ENCODE measurements at regions not wholly inside any gene's neighbourhood (a gene's known extent, or its start where the extent isn't known, plus 50 kb on each side); places are given as distances from the start of the nearest gene placed in this dataset.

GRCh38 chr7:46059308-46060020 lies 138.4 kb upstream of the IGFBP3 start:
- H4K20me1 ChIP-seq (ENCODE audit: insufficient read depth) = no peaks in the 10 kb centered on the region
- H3K4me3 ChIP-seq (IDR thresholded peaks at IDR 0.05; ENCODE audit: insufficient read depth, low read depth, low read length) = no peak overlapping the region
- H3K4me2 ChIP-seq = no peak overlapping the region
- H3K9ac ChIP-seq = no peak overlapping the region
- no peaks in the 10 kb centered on the region for H3K4me1 ChIP-seq (ENCODE audit: low read depth, poor library complexity, severe bottlenecking)
- no peaks in the 10 kb centered on the region for H3K36me3 ChIP-seq (ENCODE audit: insufficient read depth)
- H2AFZ ChIP-seq (ENCODE audit: low read depth) = no peak overlapping the region
- no peak overlapping the region for H3K27ac ChIP-seq
- TF ChIP-seq, protein P1, sequence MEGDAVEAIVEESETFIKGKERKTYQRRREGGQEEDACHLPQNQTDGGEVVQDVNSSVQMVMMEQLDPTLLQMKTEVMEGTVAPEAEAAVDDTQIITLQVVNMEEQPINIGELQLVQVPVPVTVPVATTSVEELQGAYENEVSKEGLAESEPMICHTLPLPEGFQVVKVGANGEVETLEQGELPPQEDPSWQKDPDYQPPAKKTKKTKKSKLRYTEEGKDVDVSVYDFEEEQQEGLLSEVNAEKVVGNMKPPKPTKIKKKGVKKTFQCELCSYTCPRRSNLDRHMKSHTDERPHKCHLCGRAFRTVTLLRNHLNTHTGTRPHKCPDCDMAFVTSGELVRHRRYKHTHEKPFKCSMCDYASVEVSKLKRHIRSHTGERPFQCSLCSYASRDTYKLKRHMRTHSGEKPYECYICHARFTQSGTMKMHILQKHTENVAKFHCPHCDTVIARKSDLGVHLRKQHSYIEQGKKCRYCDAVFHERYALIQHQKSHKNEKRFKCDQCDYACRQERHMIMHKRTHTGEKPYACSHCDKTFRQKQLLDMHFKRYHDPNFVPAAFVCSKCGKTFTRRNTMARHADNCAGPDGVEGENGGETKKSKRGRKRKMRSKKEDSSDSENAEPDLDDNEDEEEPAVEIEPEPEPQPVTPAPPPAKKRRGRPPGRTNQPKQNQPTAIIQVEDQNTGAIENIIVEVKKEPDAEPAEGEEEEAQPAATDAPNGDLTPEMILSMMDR (conservative IDR thresholded peaks at IDR 0.05; ENCODE audit: low read depth, low read length) = no peak
- H3K27me3 ChIP-seq (ENCODE audit: insufficient read depth, low read depth) = no peaks in the 10 kb centered on the region
- no peaks in the 10 kb centered on the region for H3K79me2 ChIP-seq (ENCODE audit: insufficient read depth, low read depth)

GRCh38 chr7:46058086-46058823 lies 137.2 kb upstream of the IGFBP3 start:
- H2AFZ ChIP-seq (ENCODE audit: low read depth) = no peak overlapping the region
- no peaks in the 10 kb centered on the region for H3K4me1 ChIP-seq (ENCODE audit: low read depth, poor library complexity, severe bottlenecking)
- no peaks in the 10 kb centered on the region for H3K79me2 ChIP-seq (ENCODE audit: insufficient read depth, low read depth)
- H4K20me1 ChIP-seq (ENCODE audit: insufficient read depth) = no peaks in the 10 kb centered on the region
- no peaks in the 10 kb centered on the region for H3K36me3 ChIP-seq (ENCODE audit: insufficient read depth)
- TF ChIP-seq, protein P1 (conservative IDR thresholded peaks at IDR 0.05; ENCODE audit: low read depth, low read length) = no peak
- no peak overlapping the region for H3K4me2 ChIP-seq
- no peaks in the 10 kb centered on the region for H3K27me3 ChIP-seq (ENCODE audit: insufficient read depth, low read depth)
- H3K27ac ChIP-seq = no peak overlapping the region
- H3K4me3 ChIP-seq (IDR thresholded peaks at IDR 0.05; ENCODE audit: insufficient read depth, low read depth, low read length) = no peak overlapping the region
- no peak overlapping the region for H3K9ac ChIP-seq

DNA sequence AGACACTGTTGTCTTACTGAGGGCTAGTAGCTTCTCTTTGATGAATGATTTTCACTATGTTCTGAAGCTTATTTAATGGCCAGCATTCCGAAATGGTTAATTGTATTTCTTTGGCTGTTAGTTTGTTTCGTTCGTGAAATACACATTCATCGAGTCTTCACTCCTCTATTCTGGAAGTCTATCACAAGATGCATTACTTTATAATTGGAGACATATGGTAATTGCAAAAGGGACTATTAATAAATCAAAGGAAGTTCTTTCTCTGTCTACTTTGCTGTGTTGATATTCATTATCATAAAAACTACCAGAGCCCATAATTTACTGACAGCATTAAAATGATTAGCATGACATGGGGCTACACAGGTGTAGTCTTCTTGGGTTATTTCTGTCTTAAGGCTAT lies 133.8 kb upstream of the IGFBP3 start:
- TF ChIP-seq, protein P1 (conservative IDR thresholded peaks at IDR 0.05; ENCODE audit: low read depth, low read length) = no peak
- no peak overlapping the region for H3K4me3 ChIP-seq (IDR thresholded peaks at IDR 0.05; ENCODE audit: insufficient read depth, low read depth, low read length)
- H3K79me2 ChIP-seq (ENCODE audit: insufficient read depth, low read depth) = no peaks in the 10 kb centered on the region
- H2AFZ ChIP-seq (ENCODE audit: low read depth) = no peak overlapping the region
- H3K4me2 ChIP-seq = no peak overlapping the region
- no peaks in the 10 kb centered on the region for H3K36me3 ChIP-seq (ENCODE audit: insufficient read depth)
- H3K4me1 ChIP-seq (ENCODE audit: low read depth, poor library complexity, severe bottlenecking) = no peaks in the 10 kb centered on the region
- H3K27me3 ChIP-seq (ENCODE audit: insufficient read depth, low read depth) = no peaks in the 10 kb centered on the region
- no peak overlapping the region for H3K9ac ChIP-seq
- H3K27ac ChIP-seq = no peak overlapping the region
- H4K20me1 ChIP-seq (ENCODE audit: insufficient read depth) = no peaks in the 10 kb centered on the region

- no peak overlapping the region for H3K4me2 ChIP-seq
- H3K36me3 ChIP-seq (ENCODE audit: insufficient read depth) = no peaks in the 10 kb centered on the region
- no peak overlapping the region for H3K4me3 ChIP-seq (IDR thresholded peaks at IDR 0.05; ENCODE audit: insufficient read depth, low read depth, low read length)
- no peak overlapping the region for H3K27ac ChIP-seq
- no peaks in the 10 kb centered on the region for H3K27me3 ChIP-seq (ENCODE audit: insufficient read depth, low read depth)
- no peaks in the 10 kb centered on the region for H3K4me1 ChIP-seq (ENCODE audit: low read depth, poor library complexity, severe bottlenecking)
- H4K20me1 ChIP-seq (ENCODE audit: insufficient read depth) = no peaks in the 10 kb centered on the region
- H3K9ac ChIP-seq = no peak overlapping the region
- H2AFZ ChIP-seq (ENCODE audit: low read depth) = no peak overlapping the region
- no peaks in the 10 kb centered on the region for H3K79me2 ChIP-seq (ENCODE audit: insufficient read depth, low read depth)
- TF ChIP-seq, protein P1 (conservative IDR thresholded peaks at IDR 0.05; ENCODE audit: low read depth, low read length) = no peak
Observed at GRCh38 chr7:46054272-46054671, 133.2 kb upstream of the IGFBP3 start.
